ENCODE measurements at regions not wholly inside any gene's neighbourhood (a gene's known extent, or its start where the extent isn't known, plus 50 kb on each side); places are given as distances from the start of the nearest gene placed in this dataset.

DNA sequence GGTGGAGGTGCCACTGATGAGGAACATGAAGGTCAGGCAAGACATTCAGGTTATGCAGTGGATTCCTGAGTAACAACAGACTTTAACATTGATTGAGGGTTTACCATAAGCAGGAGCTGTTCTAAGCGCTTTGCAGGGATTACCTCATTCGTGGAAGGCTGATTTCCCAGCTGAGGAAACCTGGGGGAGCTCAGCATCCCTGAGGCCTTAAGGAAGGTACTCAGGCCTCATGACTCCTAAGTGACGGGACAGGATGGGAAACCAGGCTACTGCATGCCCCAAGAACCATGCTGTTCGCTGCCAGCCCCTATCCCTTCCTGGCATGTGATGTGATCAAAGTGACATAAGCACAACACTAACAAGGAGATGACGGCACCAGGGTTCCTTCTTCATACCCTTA is 143.6 kb upstream of the NFE2L3 start:
- Histone ChIP-seq H3K27ac (replicated peaks) (no peak overlapping the region), H3K4me3 (replicated peaks; ENCODE audit: insufficient read depth, low read length) (no peak overlapping the region), H3K27me3 (ENCODE audit: insufficient read depth, poor library complexity, severe bottlenecking) (peaks cover 2% of the 10 kb centered on the region)
- TF ChIP-seq CTCF (IDR thresholded peaks at IDR 0.05; ENCODE audit: insufficient read depth, low read length) (no peak), SPI1 (IDR thresholded peaks at IDR 0.05; ENCODE audit: borderline replicate concordance, low read depth) (no peak), POLR2AphosphoS5 (IDR thresholded peaks at IDR 0.05; ENCODE audit: low read depth) (no peak), GABPA (IDR thresholded peaks at IDR 0.05; ENCODE audit: low read depth) (no peak)
- TF ChIP-seq, protein P1, sequence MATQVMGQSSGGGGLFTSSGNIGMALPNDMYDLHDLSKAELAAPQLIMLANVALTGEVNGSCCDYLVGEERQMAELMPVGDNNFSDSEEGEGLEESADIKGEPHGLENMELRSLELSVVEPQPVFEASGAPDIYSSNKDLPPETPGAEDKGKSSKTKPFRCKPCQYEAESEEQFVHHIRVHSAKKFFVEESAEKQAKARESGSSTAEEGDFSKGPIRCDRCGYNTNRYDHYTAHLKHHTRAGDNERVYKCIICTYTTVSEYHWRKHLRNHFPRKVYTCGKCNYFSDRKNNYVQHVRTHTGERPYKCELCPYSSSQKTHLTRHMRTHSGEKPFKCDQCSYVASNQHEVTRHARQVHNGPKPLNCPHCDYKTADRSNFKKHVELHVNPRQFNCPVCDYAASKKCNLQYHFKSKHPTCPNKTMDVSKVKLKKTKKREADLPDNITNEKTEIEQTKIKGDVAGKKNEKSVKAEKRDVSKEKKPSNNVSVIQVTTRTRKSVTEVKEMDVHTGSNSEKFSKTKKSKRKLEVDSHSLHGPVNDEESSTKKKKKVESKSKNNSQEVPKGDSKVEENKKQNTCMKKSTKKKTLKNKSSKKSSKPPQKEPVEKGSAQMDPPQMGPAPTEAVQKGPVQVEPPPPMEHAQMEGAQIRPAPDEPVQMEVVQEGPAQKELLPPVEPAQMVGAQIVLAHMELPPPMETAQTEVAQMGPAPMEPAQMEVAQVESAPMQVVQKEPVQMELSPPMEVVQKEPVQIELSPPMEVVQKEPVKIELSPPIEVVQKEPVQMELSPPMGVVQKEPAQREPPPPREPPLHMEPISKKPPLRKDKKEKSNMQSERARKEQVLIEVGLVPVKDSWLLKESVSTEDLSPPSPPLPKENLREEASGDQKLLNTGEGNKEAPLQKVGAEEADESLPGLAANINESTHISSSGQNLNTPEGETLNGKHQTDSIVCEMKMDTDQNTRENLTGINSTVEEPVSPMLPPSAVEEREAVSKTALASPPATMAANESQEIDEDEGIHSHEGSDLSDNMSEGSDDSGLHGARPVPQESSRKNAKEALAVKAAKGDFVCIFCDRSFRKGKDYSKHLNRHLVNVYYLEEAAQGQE (IDR thresholded peaks at IDR 0.05; ENCODE audit: insufficient replicate concordance, low read depth), result no peak
- no peak for DNase-seq (ENCODE audit: low read depth in 1 of 2, low spot score in 1 of 2)

GRCh38 chr7:26011039-26011696 is 140.8 kb upstream of the NFE2L3 start:
- H3K4me3 ChIP-seq (replicated peaks; ENCODE audit: insufficient read depth, low read length), result no peak overlapping the region
- no peak overlapping the region for H3K27ac ChIP-seq (replicated peaks)

GRCh38 chr7:26013551-26014083 is 138.4 kb upstream of the NFE2L3 start:
- Histone ChIP-seq H3K27ac (replicated peaks) (no peak overlapping the region), H3K27me3 (ENCODE audit: insufficient read depth, poor library complexity, severe bottlenecking) (no peaks in the 10 kb centered on the region), H3K4me3 (replicated peaks; ENCODE audit: insufficient read depth, low read length) (no peak overlapping the region)
- DNase-seq (ENCODE audit: low read depth in 1 of 2, low spot score in 1 of 2), result no peak
- TF ChIP-seq GABPA (IDR thresholded peaks at IDR 0.05; ENCODE audit: low read depth) (no peak), CTCF (IDR thresholded peaks at IDR 0.05; ENCODE audit: insufficient read depth, low read length) (no peak), POLR2AphosphoS5 (IDR thresholded peaks at IDR 0.05; ENCODE audit: low read depth) (no peak), SPI1 (IDR thresholded peaks at IDR 0.05; ENCODE audit: borderline replicate concordance, low read depth) (no peak)
- TF ChIP-seq, protein P1 (IDR thresholded peaks at IDR 0.05; ENCODE audit: insufficient replicate concordance, low read depth), result no peak

More at GRCh38 chr7:26011039-26011696, 140.8 kb upstream of the NFE2L3 start:
- TF ChIP-seq, protein P1 (IDR thresholded peaks at IDR 0.05; ENCODE audit: insufficient replicate concordance, low read depth), result no peak
- no peak for TF ChIP-seq POLR2AphosphoS5 (IDR thresholded peaks at IDR 0.05; ENCODE audit: low read depth)
- no peak for TF ChIP-seq CTCF (IDR thresholded peaks at IDR 0.05; ENCODE audit: insufficient read depth, low read length)
- TF ChIP-seq GABPA (IDR thresholded peaks at IDR 0.05; ENCODE audit: low read depth), result no peak
- TF ChIP-seq SPI1 (IDR thresholded peaks at IDR 0.05; ENCODE audit: borderline replicate concordance, low read depth), result no peak
- peaks cover 2% of the 10 kb centered on the region for H3K27me3 ChIP-seq (ENCODE audit: insufficient read depth, poor library complexity, severe bottlenecking)
- no peak for DNase-seq (ENCODE audit: low read depth in 1 of 2, low spot score in 1 of 2)

All from HL-60 (cell line).